ENCODE measurements at regions not wholly inside any gene's neighbourhood (a gene's known extent, or its start where the extent isn't known, plus 50 kb on each side); places are given as distances from the start of the nearest gene placed in this dataset.
"Not testable (repeated sequence)": the region's sequence is repeated elsewhere in the genome, so short reads cannot be mapped to it uniquely, and the experiment has no call there.

- no peak for DNase-seq
These were observed 1883.7 kb upstream of the FLRT2 start for GRCh38 chr14:83646228-83646627.

- no peak for DNase-seq
These were observed 1869.3 kb upstream of the FLRT2 start for GRCh38 chr14:83660597-83660996.

DNA sequence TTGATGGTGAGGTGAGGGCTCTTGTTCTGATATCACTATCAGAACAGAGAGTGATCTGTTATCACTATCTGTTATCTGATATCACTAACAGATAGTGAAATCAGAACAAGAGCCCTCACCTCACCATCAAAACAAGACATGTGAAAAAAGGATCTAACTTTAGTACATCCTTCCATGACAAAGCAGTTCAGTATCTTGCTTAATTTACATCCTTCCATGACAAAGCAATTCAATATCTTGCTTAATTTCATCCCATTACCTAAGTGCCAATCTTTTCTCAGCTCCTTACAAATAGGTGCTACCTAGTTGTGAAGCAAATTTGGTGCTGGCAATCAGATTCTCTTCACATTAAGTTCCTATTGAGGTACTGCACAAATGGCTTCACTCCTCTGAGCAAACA, 1865.6 kb upstream of the FLRT2 start:
- DNase-seq, result no peak

DNA sequence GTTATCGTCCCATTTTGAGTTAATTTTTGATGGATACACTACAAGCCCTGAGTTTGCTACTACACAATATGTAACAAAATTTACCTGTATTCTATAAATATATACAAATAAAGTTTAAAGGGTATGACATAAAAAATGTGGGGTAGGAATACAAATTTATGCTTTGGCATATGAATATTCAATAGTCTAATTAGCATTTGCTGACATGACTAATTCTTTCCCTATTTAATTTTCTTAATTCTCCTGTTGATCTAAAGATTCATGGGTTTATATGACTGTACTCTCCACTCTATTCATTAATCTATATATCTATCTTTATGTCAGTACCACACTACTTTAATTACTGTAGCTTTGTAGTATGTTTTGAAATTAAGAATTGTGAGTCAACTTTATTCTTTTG, 1840.7 kb upstream of the FLRT2 start:
- DNase-seq, result no peak

DNA sequence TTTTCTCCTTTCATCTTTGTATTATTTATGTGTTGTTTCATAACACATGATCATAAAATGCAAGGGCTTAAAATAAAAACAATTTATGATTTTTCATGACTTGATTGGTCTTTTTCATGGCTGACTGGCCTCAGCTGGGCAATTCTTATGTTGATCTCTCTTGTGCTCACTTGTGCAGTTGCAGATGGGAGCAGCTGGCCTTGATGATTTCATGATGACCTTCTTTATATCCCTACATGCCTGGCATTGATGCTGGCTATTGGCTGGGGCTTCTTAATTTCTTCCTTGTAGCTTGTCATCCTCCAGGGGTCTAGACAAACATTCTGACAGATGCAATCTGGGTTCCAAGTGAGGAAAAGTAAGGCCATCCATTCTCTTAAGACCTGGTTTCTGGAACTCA, 1832.8 kb upstream of the FLRT2 start:
- no peak for DNase-seq

DNA sequence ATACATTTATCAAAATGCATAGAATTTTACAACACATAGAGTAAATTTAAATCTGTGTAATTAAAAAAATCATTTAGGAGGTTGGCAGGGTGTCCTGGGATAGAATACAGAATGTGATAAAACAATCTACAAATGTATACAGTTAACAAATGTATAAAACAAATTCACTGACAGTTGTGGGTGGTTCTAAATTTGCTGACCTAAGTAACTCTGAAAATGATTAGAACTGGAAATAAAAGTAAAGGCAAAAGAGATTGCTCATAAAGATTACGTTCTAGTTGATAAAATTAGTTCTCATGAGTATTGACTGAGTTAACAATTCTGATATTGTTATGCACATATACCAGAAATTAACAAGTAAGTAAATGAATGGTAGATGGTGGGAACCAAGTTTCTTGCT, 1827.3 kb upstream of the FLRT2 start:
- no peak for DNase-seq

DNA sequence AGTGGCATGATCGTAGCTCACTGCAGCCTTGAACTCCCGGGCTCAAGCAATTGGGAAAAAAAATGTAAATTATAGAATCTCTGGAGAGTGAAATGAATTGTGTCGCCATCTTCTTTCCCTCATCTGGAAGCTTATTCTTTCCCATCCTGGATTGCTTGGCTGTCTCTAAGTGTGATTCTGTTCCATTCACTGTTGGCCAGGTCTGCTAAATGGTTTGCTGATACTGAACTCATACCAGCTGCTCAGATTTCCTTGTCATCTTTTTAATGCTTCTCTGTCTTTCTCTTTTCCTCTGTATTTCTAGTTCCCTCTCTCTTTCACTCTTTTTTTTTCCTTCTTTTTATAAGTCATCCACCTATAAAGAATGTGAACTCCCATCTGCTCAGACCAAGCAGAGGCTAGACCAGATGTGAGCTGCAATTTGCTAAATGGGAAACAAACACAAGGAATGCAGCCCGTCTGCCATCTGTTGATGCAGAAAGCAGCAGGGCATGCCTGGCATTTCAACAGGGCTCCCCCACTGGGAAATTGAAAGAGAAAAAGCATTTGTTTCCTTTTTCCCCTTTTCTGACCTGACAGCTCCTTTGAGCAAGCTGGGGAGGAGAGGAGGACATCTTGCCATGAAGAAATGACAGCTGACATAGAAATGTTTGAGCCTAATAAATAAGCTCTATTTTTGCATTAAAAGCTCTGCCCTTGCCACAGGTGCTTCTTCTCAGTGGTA, 1823.6 kb upstream of the FLRT2 start:
- no peak for DNase-seq

DNA sequence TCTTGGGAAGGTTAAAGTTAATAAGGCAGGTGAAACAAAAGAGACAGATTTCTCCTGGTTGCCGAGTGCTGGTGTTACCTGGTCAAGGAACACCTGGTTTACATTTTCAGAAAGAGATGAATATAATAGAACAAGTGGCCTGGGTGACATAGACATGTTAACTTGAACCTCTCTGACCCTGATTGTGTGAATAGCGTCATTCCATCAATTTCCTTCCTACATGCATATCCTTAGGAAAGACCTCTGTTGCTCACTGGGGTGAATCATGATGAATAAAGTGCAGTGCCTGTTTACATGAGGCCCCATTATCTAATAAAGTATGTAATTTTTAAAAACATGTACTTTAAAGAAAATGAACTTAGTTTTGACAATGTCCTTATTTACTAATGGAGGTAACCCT, 1822.9 kb upstream of the FLRT2 start:
- DNase-seq, result no peak

- no peak for DNase-seq
These were observed 1820.8 kb upstream of the FLRT2 start for GRCh38 chr14:83709116-83709515.

DNA sequence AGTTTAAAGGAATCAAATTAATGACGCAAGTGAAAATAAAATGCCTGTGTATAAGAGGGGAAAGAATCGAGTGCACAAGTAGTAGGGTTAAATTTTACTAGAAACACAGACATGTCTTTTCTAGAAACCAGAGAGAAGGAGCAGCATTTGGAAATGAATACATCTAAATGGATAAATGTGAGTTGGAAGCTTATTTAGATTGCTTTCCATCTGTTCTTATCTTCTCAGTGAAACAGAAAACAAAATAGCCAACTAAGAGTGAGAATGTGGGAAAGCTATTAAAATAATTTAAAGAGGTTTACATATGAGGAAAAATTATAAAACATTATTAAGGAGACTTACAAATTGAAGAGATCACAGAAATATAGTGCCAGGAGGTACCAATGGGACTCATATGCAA, 1818.9 kb upstream of the FLRT2 start:
- no peak for DNase-seq

- no peak for DNase-seq
These were observed 1817.4 kb upstream of the FLRT2 start for GRCh38 chr14:83712418-83713129.

- no peak for DNase-seq
These were observed 1816.2 kb upstream of the FLRT2 start for GRCh38 chr14:83713732-83714131.

GRCh38 chr14:83714151-83714550, 1815.8 kb upstream of the FLRT2 start:
- no peak for DNase-seq

DNA sequence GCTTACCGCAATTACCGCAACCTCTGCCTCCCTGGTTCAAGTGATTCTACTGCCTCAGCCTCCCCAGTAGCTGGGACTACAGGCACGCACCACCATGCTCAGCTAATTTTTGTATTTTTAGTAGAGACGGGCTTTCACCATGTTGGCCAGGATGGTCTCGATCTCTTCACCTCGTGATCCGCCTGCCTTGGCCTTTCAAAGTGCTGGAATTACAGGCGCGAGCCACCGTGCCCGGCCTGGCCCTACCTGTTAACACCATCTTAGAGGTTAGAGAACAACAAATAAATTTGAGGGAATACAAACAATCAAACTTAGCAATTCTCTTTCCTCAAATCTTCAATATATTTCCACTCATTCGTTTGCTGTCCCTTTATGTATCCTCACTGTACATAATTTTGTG, 1810.5 kb upstream of the FLRT2 start:
- not testable (repeated sequence) for DNase-seq

DNA sequence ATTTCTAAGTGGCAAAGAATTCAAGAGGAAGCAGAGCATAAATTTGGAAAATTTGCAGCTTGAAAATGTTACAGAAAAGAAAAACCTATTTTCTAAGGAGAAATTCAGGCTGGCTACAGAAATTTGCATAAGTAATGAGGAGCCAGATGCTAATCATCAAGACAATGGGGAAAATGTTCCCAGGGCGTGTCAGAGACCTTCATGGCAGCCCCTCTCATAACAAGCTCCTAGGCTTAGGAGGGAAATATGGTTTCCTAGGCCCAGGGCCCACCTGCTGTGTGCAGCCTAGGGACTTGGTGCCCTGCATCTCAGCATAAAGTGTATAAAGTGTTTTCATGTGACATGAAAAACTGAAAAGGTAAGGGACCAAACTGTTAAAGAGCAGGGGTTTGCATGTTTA, 1796.3 kb upstream of the FLRT2 start:
- no peak for DNase-seq

DNA sequence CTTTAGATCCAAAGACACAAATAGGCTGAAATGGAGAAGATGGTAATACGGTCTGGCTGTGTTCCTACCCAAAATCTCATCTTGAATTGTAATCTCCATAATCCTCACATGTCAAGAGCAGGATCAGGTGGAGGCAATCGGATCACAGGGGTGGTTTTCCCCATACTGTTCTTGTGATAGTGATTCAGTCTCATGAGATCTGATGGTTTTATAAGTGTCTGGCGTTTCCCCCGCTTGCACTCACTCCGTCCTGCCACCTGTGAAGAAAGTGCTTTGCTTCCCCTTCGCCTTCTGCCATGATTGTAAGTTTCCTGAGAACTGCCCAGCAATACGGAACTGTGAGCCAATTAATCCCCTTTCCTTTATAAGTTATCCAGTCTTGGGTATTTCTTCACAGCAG, 1795.5 kb upstream of the FLRT2 start:
- no peak for DNase-seq

GRCh38 chr14:83741269-83741668, 1788.7 kb upstream of the FLRT2 start:
- DNase-seq, result no peak

- no peak for DNase-seq
These were observed 1785.7 kb upstream of the FLRT2 start for GRCh38 chr14:83744224-83744623.

DNA sequence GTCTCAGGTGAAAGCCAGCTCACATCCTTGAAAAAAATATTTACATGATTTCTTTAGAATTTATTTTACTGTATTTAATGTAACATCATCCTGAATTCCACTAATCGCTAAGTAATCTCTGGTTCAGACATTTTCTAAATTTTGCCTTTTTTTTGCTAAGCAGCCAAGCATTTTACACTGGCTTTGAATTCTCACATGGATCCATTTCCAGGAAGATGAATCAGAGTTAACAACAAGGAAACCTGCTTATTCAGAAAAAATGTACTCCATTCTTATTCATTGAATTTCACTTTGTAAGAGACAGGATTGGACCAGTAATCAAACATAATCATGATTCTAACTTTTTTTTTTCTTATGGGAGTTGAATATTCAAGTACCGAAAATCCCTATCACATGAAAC, 1785.1 kb upstream of the FLRT2 start:
- no peak for DNase-seq

GRCh38 chr14:83746336-83746735, 1783.6 kb upstream of the FLRT2 start:
- DNase-seq, result no peak

DNA sequence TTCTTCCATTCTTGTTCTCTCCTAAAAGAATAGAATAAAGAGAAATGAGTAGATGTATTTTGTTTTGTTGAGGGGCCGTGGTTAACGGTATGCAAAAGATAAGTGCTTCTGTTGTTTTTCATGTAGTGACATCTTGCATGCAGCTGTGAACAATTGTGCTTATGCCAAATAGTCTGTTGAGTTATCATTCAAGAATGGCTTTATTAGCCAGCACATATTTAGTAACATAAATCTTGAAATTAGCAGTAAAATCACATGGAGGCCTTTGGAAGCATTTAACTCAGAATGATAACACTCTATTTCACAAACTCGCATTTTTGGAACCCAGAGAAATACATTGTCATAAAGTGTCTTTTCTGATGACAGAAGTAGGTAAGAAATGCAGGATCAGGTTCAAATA, 1772.0 kb upstream of the FLRT2 start:
- DNase-seq, result no peak

DNA sequence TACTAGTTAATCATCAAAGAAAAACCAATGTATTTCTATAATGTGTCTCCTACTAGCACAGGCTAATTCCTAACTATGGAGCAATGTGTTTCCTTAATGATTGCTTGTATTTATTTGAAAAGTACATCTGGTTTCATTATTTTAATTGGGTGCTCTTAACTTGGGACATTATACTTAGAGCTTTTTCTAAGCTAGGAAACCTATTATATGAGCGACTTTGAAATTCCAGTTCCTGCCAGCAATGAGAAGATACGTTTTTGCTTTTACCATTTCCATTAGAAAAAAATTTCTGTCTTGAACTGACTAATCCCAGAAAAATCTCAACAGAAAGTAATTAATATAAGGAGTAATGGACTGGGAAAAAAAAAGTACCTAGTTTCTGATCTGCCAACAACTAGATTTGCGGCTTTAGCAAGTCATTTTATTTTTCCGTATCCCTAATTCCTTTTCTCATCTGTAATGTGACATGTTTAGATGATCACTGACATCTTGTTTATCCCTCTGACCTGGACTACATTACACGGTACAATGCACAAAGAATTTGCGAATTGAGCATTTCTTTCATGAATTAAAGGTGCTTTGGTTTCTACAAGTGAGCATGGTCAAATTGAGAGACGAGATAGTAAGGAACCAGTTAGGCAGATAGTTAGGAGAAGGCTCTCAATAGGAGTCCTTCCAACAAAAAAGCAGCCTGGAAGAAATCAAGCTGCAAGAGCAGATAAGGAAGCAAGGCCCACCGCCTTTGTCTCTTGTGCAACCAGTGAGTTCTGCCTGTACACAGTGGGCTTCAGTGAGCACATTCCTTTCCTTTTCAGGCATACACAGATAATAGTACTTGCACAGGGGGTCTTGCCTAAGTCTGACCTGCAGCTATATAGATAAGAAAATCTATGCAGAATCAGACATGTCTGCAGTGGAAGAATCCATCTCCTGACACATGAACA, 1765.0 kb upstream of the FLRT2 start:
- DNase-seq, result no peak

DNA sequence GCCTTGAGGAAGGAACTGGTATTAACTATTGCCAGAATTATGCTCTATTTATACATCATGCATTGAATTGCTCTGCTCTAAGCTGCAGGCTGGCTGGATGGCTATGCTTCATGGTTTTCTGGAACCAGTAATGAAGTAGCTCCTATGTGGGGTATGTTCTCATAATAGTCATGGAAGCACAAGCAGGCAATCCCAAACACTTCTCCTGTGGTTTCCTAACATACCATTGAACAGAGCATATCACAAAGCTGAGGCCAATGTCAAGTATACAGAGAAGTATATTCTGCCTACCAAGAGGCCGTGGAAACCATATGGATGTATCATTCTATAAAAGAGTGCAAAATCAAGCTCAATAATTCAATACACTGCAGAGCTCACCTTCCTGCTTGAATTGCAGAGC, 1752.4 kb upstream of the FLRT2 start:
- no peak for DNase-seq

DNA sequence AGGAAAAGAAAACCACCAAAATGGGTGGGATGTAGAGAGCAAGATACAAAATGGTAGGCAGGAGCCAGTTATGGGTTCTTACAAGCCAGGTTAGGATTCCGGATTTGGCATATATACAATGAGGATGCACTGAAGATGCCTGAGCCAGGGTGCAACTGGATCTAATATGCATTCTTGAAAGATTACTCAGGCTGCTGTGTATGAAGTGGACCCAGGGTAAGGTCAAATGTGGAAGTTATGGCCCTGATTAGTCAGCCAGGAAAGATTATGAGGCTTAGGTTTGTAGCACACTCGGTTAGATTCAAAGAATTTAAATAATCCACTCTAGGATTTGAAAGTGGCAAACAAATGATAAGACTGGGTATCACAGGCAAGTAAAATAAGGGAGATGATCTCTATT, 1750.7 kb upstream of the FLRT2 start:
- DNase-seq, result no peak
